ENCODE measurements at regions not wholly inside any gene's neighbourhood (a gene's known extent, or its start where the extent isn't known, plus 50 kb on each side); places are given as distances from the start of the nearest gene placed in this dataset.
"Not testable (repeated sequence)": the region's sequence is repeated elsewhere in the genome, so short reads cannot be mapped to it uniquely, and the experiment has no call there.

DNA sequence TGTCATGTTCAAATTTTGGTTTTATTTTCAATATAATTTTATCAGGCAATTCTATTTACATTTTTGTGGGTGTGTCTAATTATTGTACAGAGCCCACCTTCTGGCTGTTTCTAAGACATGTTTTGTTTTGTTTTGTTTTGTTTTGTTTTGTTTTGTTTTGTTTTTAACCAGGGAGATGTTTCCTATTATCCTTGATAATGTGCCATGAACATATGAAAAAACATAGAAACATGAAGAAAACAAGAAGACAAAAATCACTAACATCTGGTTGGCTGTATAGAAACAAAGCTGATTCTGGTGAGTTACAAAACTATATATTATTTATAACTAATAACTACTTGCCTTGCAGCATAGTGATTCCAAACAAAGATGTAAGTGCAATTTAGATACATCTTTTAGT is 128.1 kb upstream of the TRPC4 start:
- DNase-seq (ENCODE audit: low spot score): no peak

DNA sequence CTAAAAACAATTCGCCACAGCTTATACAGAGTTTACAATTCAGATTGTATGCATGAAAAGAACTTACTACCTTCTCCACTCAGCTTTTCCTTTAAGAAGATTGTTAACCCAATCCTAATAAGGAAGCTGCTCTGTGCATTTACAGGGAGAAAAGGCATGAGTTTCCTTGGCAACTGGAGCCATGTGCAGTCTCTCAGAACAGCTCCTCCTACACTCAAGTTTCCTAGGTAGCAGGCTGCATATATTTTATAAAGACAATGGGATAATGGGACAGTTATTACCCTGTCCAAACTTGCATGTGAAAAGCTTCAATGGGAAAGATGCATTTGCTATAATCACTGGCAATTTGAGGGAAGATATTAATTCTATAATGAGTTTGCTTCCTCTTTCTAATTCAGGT is 125.5 kb upstream of the TRPC4 start:
- no peak for DNase-seq (ENCODE audit: low spot score)

DNA sequence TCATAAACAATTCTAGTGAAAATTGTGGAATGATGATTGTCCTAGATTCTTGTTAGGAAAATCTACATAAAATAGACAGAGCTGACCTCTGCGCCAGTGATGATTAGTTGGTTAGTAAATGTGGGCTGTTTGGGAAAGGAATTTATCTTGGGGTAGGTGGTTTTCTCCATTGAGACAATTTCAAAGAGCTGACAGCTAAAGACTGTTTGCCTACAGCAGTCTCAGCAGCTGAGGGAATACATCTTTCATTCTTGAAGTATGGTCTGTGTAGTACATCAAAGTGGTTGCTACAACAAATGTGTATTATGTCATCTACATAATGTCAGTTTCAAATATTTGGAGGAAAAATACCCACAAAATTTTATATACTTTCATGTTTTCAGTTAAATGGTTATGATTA is 117.2 kb upstream of the TRPC4 start:
- no peak for DNase-seq (ENCODE audit: low spot score)

DNA sequence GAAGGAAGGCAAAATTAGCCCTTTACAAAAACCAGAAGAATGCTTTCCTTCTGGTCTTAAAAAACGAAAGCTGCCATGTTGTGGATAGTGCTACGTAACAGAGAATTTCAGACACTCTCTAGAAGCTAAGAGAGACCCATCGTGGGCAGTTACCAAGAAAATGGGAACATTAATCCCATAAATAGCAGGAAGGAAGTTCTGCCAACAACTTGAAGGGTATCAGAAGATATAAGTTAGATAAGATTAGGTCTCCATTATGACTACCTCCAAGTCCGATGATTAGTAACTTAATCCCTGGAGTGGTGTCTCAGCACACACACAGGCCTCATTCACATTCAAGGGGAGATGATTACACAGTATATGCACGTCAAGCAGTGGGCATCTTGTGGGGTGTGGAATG is 115.7 kb upstream of the TRPC4 start:
- DNase-seq (ENCODE audit: low spot score): no peak

DNA sequence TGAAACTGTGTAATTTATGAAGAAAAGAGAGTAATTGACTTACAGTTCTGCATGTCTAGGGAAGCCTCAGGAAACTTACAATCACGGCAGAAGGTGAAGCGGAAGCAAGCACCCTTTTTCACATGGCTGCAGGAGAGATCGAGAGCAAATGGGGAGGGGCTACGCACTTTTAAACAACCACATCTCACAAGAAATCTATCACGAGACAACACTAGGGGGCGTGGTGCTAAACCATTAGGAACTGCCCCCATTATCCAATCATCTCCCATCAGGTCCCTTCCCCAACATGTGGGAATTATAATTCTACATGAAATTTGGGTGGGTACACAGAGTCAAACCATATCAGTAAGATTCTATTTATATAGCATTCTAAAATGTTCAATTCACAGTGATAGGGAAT is 114.8 kb upstream of the TRPC4 start:
- DNase-seq (ENCODE audit: low spot score): no peak

DNA sequence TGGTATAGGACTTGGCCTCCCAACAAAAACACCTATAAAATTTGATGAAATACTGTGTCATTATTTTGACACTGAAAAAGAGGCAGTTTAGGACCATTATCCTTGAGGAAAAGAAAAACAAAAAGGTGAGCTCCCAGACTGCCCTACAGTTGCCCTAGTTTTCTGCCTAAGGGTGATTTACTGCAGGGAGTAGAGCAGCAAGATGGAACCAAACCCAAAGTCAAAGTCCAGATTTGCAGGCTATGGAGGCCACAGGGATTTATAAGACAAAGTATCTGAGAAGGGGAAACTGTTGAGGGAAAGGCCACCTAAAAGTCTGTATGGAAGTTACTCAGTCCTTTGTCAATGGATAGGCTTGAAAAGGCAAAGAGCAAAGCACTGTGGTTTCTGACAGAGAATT is 112.4 kb upstream of the TRPC4 start:
- no peak for DNase-seq (ENCODE audit: low spot score)

DNA sequence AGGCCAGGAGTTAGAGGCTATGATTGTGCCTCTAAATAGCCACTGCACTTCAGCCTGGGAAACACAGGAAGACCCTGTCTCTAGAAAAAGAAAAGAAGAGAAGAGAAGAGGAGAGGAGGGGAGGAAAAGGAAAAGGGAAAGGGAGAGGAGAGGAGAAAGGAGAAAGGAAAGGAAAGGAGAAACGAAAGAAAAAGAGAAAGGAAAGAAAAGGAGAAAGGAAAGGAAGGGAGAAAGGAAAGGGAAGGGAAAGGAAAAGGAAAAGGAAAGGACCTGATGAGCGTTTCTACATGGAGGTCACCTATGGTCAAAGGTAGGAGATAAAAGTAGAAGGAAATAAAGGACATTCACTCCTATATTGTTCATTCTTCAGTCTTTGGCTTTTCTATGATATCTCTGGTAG is 109.1 kb upstream of the TRPC4 start:
- DNase-seq (ENCODE audit: low spot score): no peak

DNA sequence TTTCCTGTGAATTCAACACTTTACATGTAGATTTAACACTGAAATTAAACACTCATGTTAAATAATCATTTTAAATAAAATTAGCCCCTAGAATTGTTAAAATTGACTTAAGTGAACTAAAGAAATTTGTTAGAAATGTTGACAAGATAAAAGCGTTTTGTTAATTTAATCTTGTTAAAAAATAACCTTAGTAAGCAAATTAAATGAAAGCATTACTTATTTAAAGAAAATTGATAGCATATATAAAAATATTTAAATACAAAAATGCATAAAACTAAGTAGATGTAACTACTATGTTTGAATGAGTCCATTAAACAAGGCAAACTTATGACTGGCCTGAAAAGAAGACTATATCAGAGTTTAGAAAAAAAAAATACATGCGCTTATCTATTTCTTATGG is 99.0 kb upstream of the TRPC4 start:
- DNase-seq (ENCODE audit: low spot score): no peak

DNA sequence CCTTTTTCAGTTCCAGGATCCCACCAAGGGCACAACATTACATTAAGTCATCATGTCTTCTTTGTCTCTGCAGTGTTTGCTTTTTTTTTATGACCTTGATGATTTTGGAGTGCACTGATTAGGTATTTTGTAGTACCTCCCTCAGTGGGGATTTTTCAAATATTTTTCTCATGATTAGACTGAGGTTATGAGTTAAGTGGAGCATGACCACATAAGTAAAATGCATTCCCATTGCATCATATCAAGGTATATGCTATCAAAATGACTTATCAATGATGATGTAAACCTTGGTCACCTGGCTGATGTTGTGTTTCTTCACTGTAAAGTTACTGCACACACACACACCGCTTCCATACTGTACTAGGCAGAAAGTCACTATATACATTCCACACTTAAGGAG is 96.7 kb upstream of the TRPC4 start:
- DNase-seq (ENCODE audit: low spot score): no peak

DNA sequence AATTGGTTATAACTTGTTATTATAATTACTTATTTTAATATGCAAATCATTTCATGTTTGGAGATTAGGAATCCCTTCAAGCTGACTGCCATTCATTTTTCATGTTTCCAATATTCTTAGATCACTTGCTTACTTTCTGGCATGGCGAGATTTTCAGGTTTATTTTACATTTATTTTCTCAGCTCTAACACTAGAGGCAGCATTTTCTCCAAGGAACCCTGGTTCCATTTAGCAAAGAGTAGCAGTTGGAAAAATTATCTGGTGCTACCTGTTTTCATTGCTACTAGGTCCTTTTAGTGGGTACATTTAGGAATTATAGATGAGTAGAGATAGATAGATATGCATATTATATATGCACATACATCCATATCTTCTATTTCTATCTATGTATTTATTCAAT is 90.9 kb upstream of the TRPC4 start:
- no peak for DNase-seq (ENCODE audit: low spot score)

DNA sequence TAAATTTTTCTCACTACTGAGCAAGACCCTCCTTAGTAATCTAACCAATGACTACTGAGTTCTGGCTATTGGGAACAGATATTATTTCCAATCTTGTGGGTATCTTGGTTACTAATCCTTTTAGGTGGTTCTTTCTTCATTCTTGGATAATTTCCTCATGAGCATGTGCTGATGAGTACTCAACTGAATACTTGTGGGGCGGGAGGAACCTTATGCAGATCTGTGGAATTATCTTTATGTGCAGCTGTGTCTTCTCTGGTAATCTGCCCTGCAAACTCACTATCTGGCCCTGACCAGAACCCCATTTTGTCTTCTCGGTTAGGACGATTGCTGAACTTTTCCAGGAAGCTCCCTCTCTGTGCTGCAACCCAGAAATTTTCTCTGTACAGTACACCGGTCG is 89.7 kb upstream of the TRPC4 start:
- no peak for DNase-seq (ENCODE audit: low spot score)

DNA sequence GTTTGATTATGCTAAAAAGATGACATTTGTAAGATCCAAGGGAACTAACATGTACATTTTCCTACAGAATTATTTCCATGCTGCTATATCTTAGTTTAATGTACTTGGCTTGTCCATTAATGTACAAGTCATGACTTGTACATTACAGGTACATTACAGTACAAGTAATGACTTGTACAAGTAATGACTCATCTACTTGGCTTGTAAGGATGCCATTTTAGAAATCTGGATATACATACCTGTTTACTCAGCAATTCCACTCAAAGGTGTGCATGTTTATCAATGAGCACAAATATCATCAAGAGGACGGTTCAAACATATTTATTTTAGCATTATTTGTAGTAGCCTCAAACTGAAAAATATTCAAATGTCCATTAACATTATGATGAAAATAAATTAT is 87.0 kb upstream of the TRPC4 start:
- no peak for DNase-seq (ENCODE audit: low spot score)

DNA sequence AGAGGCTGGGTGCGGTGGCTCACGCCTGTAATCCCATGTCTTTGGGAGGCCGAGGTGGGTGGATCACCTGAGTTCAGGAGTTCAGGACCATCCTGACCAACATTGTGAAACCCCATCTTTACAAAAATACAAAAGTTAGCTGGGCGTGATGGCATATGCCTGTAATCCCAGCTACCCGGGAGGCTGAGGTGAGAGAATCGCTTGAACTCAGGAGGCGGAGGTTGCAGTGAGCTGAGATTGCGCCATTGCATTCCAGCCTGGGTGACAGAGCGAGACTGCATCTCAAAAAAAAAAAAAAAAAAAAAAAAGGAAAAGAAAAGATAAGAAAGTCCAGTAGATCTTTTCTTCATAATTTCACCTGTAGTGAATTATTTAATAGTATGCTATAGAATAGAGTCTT is 85.0 kb upstream of the TRPC4 start:
- DNase-seq (ENCODE audit: low spot score): not testable (repeated sequence)

DNA sequence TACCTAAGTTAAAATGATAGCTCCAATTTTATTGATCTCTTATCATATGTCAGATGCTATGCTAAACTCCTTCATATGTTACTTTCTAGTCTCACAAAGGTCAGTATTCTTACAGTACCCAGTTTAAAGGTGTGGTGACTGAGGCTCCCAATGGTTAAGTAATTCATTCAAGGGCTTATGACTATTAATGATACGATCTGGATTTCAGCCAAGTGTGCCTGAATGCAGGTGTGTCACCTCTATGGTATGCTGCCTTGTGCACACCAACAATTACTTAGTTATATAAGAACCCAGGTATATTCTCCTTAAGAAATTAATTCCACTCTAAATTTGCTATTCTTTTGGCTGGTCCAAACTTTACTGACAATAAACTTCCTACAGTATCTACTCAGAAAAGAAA is 84.6 kb upstream of the TRPC4 start:
- no peak for DNase-seq (ENCODE audit: low spot score)

DNA sequence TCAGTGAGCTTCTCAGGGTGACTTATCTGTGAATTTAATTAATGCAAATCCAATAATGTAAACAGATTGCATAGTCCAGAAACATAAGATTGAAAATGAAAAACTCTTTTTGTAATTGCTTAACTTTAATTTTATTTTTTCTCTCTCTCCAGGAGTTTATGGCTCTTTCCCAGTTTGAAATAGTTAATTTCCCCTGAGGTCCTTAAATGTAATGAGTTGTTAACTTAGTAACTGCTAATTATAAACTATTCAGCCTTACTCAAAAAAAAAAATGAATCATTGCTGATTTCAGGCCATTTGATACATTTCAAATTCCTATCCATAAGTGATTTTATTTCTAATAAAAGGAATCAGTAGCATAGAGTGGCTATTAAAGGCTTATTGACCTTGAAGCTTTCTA is 84.1 kb upstream of the TRPC4 start:
- DNase-seq (ENCODE audit: low spot score): no peak

DNA sequence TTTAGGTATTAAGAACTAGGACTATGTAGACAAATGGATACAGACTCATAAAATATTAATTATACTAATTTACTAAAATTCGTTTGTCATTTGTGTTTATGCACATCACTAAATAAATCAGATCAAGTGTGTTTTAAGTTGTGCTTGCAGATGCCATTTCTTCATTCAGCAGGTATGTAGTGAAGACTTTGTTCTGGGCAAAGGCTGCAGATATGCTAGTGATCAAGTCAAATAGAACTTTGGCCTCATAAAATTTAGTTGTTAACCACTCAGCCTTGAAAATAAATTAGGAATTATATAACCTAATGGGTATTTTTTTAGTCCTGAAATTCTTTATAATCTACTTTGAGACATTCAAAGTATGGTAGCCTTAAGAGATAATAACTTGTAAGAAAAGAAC is 80.4 kb upstream of the TRPC4 start:
- DNase-seq (ENCODE audit: low spot score): no peak

DNA sequence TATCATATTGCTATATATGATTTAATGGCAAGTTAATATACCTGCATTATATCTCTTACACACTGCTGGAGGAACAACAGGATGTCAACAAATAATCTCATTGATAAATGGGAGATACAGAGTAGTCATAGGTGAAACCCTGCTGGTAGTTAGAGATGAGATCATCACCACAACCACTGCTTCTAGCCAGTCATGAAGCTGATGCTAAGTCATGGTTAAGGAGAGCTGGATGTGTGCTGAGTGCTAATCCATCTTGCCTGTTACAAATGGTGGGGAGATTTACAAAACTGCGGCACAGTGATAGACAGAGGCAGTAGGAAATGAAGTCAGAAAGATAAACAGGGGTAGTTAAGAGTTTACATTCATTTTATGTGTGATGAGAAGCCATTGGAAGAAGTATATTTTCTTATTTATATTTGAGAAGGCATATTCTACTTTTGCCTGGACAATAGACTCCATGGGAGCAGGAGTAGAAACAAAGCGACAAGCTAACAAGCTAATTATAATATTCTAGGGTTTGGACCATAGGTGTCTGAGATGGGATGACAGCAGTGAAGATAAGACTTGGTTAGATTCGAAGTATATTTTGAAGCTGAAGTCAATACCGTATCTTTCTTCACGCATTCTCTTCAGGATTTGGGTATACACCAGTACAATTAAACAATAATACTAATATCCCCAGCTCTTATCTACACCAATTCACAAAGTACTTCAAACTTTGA is 78.0 kb upstream of the TRPC4 start:
- no peak for DNase-seq (ENCODE audit: low spot score)

DNA sequence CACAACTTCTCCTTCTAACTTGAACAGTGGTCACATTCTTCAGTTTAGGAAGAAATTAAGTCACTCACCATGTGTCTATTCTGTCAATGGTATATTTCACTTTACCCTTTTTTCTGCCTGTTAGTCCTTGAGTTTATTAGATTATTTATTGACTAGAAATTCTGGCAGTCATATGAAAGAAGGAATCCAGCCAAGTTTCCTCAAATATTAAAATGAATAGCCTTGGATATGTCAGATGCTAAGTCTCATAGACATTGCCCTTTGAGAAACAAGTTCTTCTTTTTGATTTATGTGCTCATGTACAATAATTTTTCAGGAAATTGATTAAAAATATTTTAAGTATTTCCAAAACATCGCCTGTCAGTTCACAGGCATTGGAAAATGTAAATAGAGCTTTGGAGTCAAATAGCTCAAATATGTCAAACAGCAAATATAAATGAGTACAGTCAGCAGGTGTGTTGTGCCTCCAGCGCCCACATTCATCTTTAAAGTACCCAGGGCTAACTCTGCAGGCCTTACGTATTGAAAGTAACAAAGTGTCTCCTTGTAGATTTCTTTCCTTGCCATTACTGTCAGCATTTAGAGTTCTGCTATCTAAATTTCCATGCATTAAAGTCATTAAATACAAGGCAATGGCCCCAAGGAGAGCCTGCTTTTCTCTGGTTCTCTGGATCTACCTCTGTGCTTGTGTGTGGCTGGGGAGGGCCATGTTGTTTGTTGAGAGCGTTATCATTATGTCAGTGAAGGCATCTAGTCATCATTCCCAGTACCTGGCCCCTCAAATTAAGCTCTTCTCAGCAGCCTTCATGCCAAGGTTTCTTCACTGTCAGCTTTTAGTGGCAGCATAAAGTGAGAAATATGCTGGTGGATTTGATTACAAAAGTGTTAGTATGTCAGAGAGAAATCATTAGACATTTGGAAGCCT is 76.3 kb upstream of the TRPC4 start:
- DNase-seq (ENCODE audit: low spot score): no peak

DNA sequence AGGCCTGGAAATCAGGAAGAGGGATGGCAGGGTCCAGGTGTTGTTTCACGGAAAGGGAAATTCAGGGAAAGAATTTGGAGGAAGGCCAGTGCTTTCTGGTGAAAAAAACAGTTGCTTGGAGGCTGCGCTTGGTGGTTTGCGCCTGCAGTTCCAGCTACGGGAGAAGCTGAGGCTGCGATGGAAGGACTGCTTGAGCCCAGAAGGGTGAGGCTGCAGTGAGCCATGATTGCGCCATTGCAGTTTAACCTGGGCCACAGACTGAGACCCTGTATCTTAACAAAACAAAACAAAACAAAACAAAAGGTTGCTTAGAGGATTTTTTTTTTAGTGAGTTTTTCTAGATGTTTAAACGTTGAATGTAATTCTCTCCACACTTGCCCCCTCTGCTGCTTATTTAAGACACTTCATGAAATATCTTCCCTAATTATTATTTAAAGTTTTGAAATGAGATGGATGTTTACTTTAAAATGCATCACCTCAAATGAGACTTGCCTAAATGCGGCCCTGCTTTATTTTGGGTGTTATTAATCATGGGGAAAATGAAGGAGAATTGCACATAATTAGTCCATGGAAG is 75.4 kb upstream of the TRPC4 start:
- no peak for DNase-seq (ENCODE audit: low spot score)

DNA sequence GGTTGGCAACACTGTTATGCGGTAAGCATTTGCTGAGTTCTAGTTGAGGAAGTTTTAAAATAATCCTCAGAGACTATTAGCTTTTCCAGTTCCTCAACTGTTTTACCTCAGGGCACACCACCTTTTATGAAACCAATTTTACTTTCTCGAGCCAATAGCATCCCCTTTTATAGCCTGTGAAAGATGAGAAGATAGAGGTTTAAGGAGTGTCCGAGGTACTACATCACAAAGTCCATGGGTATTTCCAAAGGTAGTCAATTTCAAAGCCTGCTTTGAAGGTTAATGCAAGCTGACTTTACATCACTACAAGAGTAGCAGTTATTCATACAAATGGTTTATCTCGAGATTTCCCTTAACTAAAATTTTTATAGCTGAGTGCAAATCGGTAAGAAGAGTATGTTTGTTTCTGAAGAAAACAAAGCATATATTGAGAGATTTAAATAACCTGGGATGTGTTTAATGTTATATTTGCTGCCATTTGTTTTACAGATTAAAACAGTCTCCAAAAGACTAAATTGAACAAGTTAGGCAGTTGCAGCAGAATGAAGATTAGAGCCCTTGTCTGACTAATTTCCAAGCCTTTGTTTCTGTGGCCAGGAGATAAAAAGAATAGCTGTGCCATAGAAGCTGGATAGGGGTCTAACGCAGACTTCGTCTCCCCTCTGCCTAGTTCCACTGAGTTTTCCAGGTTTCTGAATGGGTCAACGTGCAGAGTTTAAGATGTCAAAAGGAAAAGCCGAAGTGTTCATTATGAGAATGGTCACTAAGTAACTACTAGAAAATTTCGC is 74.7 kb upstream of the TRPC4 start:
- no peak for DNase-seq (ENCODE audit: low spot score)

DNA sequence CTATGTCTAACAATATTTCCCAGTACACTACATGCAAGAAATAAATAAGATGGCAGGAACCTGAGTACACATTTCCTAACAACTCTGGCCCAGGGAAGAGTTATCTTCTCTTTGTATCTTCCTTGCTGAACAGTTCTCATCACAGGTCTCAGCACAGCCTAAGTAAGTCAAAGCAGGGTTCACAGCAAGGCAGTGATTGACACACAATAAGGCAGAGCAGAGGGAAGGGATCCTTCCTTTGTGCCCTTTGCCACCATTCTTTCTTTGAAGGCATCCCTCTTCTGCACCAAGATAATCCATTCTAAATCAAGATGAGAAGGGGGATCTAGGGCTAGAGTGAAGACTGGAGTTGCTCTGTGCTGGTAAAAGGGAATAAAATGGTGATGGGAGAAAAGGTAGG is 73.4 kb upstream of the TRPC4 start:
- no peak for DNase-seq (ENCODE audit: low spot score)
